Cardiac muscle cell (in vitro differentiated cells and primary cell): ENCODE measurements at regions not wholly inside any gene's neighbourhood (a gene's known extent, or its start where the extent isn't known, plus 50 kb on each side); places are given as distances from the start of the nearest gene placed in this dataset.
A peak's percentile ranks its signal among the peaks of the same experiment; 100 is the strongest.

Source experiments
- DNase-seq, 2 donors: peaks; one replicate each; pipeline versions ENCODE4 v3.0.0 to v3.0.0-alpha.2; 2010 to 2017; ENCODE audit warnings: low read depth in 1 of 2, low spot score in 1 of 2
- H3K27ac ChIP-seq: fragments of 200-600 bp; sonication (generic); 2 replicates; pipeline ENCODE4 v1.5.1; 2016
- H3K27me3 ChIP-seq: fragments of 200-600 bp; sonication (generic); 2 replicates; pipeline ENCODE4 v1.6.0; 2016; ENCODE audit warnings: control low read depth
- H3K36me3 ChIP-seq: fragments of 200-600 bp; sonication (generic); 2 replicates; pipeline ENCODE4 v1.5.1; 2016; ENCODE audit warnings: control low read depth
- H3K4me1 ChIP-seq: fragments of 200-600 bp; sonication (generic); 2 replicates; pipeline ENCODE4 v1.8.1; 2017; ENCODE audit warnings: low read depth, mild to moderate bottlenecking, mixed run types
- H3K4me3 ChIP-seq: fragments of 200-600 bp; sonication (generic); 2 replicates; pipeline ENCODE4 v1.5.1; 2016; ENCODE audit warnings: mild to moderate bottlenecking
- H3K9me3 ChIP-seq: fragments of 200-600 bp; sonication (generic); 2 replicates; pipeline ENCODE4 v1.5.1; 2017; ENCODE audit warnings: low read depth, mild to moderate bottlenecking, control low read depth
- CTCF ChIP-seq: IDR thresholded peaks from 2 replicates; pipeline ENCODE4 v1.5.1; 2012; ENCODE audit warnings: low read depth, mild to moderate bottlenecking, low read length

- Histone ChIP-seq H3K36me3 (no peaks in the 10 kb centered on the region), H3K4me1 (no peaks in the 10 kb centered on the region), H3K27me3 (no peaks in the 10 kb centered on the region), H3K4me3 (no peak overlapping the region), H3K27ac (no peak overlapping the region), H3K9me3 (no peaks in the 10 kb centered on the region)
- TF ChIP-seq CTCF, result no peak
- DNase-seq, result no peak
These were observed 527.1 kb downstream of the QKI start for GRCh38 chr6:163941624-163941976.

DNA sequence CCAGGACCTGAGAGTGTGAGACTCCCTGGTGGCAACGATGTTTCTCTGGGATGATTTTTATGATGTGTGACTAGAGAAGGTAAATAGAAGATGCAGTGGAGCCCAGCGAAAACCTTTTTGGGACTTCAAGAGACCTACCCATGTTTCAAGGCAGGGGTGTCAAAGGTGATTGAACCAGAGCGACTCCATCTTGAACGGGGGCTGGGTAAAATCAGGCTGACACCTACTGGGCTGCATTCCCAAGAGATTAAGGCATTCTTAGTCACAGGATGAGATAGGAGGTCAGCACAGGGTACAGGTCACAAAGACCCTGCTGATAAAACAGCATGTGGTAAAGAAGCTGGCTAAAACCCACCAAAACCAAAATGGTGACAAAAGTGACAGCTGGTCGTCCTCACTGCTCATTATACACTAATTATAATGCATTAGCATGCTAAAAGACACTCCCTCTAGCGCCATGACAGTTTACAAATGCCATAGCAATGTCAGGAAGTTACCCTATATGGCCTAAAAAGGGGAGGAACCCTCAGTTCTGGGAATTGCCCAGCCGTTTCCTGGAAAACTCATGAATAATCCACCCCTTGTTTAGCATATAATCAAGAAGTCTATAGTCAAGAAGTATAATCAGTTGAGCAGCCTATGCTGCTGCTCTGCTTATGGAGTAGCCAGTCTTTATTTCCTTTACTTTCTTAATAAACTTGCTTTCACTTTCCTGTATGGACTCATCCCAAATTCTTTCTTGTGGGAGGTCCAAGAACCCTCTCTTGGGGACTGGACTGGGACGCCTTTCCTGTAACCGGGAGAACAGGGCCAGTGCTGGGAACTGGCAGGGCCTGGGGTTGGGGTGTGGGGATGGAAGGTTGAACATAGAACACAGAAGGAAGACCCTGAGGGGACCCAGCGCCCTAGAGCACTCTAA, 526.4 kb downstream of the QKI start:
- no peak overlapping the region for H3K4me3 ChIP-seq
- H3K9me3 ChIP-seq, result no peaks in the 10 kb centered on the region
- no peaks in the 10 kb centered on the region for H3K27me3 ChIP-seq
- H3K4me1 ChIP-seq, result no peaks in the 10 kb centered on the region
- no peak for TF ChIP-seq CTCF
- no peak overlapping the region for H3K27ac ChIP-seq
- no peaks in the 10 kb centered on the region for H3K36me3 ChIP-seq
- DNase-seq, result peak in 1 of 2 donors; percentile 42

DNA sequence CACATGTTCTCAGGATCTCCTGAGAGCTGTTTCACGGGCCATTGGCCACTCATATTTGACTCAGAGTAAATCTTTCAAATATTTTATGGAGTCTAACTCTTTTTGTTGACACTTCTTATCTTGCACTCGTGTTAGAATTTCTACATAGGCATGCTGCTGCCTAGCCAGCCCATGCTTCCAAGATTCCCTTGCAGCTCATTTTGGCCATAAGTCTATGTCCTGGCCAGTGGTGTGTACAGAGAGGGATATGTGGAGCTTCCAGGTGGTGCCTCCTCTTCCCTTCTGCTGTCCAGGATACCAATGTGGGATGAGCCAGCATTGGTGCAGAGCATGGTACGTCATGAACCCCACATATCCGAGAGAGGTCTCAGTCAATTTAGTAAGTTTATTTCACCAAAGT, 522.6 kb downstream of the QKI start:
- H3K27me3 ChIP-seq, result no peaks in the 10 kb centered on the region
- TF ChIP-seq CTCF, result no peak
- DNase-seq, result no peak
- no peaks in the 10 kb centered on the region for H3K9me3 ChIP-seq
- no peak overlapping the region for H3K4me3 ChIP-seq
- H3K36me3 ChIP-seq, result no peaks in the 10 kb centered on the region
- no peaks in the 10 kb centered on the region for H3K4me1 ChIP-seq
- H3K27ac ChIP-seq, result no peak overlapping the region

GRCh38 chr6:163935158-163935762, 520.7 kb downstream of the QKI start:
- H3K27me3 ChIP-seq, result no peaks in the 10 kb centered on the region
- no peak overlapping the region for H3K27ac ChIP-seq
- DNase-seq, result no peak
- H3K36me3 ChIP-seq, result no peaks in the 10 kb centered on the region
- no peak for TF ChIP-seq CTCF
- H3K9me3 ChIP-seq, result no peaks in the 10 kb centered on the region
- no peaks in the 10 kb centered on the region for H3K4me1 ChIP-seq
- H3K4me3 ChIP-seq, result no peak overlapping the region

GRCh38 chr6:163930012-163930411, 515.5 kb downstream of the QKI start:
- no peaks in the 10 kb centered on the region for H3K27me3 ChIP-seq
- H3K4me1 ChIP-seq, result no peaks in the 10 kb centered on the region
- no peaks in the 10 kb centered on the region for H3K36me3 ChIP-seq
- H3K9me3 ChIP-seq, result no peaks in the 10 kb centered on the region
- no peak for DNase-seq
- no peak overlapping the region for H3K27ac ChIP-seq
- no peak for TF ChIP-seq CTCF
- H3K4me3 ChIP-seq, result no peak overlapping the region
